ENCODE measurements at regions not wholly inside any gene's neighbourhood (a gene's known extent, or its start where the extent isn't known, plus 50 kb on each side); places are given as distances from the start of the nearest gene placed in this dataset.
A peak's percentile ranks its signal among the peaks of the same experiment; 100 is the strongest.

DNA sequence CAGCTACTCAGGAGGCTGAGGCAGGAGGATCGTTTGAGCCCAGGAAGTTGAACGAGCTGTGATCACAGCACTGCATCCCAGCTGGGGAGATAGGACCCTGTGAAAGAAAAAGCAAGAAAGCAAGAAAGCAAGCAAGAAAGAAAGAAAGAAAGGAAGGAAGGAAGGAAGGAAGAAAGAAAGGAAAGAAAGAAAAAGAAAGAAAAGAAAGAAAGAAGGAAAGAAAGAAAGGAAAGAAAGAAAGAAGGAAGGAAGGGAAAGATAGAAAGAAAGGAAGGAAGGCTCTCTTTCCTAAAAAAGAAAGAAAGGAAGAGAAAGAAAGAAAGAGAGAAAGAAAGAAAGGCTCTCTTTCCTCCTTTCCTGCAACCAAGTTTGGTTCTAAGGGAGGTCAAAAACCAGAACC, 380.3 kb downstream of the PCNX1 start:
- TF ChIP-seq, protein P1, sequence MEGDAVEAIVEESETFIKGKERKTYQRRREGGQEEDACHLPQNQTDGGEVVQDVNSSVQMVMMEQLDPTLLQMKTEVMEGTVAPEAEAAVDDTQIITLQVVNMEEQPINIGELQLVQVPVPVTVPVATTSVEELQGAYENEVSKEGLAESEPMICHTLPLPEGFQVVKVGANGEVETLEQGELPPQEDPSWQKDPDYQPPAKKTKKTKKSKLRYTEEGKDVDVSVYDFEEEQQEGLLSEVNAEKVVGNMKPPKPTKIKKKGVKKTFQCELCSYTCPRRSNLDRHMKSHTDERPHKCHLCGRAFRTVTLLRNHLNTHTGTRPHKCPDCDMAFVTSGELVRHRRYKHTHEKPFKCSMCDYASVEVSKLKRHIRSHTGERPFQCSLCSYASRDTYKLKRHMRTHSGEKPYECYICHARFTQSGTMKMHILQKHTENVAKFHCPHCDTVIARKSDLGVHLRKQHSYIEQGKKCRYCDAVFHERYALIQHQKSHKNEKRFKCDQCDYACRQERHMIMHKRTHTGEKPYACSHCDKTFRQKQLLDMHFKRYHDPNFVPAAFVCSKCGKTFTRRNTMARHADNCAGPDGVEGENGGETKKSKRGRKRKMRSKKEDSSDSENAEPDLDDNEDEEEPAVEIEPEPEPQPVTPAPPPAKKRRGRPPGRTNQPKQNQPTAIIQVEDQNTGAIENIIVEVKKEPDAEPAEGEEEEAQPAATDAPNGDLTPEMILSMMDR (IDR thresholded peaks at IDR 0.05; ENCODE audit: control insufficient read depth, insufficient read depth, low read depth, low read length, missing control alignments) = no peak
- H3K4me3 ChIP-seq (ENCODE audit: control insufficient read depth, low read depth, low read length) = no peak overlapping the region
- DNase-seq (ENCODE audit: low read depth) = no peak

DNA sequence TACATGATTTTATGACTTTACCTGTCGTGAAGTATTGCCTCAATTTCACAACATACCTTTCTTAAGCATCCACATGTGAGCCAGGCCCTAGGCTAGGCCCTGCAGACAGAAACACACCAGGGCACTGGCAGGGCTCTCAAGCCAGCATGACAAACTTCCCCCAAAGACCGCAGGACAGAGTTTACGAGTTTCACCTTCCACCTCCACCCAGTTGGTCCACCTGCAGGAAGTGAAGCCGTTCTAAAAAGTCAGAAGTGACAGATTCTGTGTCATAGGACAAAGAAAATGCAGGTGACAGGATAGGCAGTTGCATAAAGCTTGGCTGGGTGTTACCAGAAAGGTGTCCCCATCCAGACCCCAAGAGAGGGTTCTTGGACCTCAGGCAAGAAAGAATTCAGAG, 382.3 kb downstream of the PCNX1 start:
- H3K4me3 ChIP-seq (ENCODE audit: control insufficient read depth, low read depth, low read length) = no peak overlapping the region
- DNase-seq (ENCODE audit: low read depth) = no peak
- TF ChIP-seq, protein P1 (IDR thresholded peaks at IDR 0.05; ENCODE audit: control insufficient read depth, insufficient read depth, low read depth, low read length, missing control alignments) = no peak

DNA sequence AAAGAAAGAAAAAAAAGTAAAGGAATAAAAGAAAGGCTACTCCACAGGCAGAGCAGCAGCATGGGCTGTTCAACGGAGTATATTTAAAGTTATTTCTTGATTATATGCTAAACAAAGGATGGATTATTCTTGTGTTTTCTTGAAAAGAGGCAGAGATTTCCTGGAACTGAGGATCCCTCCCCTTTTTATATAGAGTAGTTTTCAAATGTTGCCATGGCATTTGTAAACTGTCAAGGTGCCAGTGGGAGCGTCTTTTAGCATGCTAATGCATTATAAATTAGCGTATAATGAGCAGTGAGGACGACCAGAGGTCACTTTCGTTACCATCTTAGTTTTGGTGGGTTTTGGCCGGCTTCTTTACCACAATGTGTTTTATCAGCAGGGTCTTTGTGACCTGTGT, 383.0 kb downstream of the PCNX1 start:
- DNase-seq (ENCODE audit: low read depth) = no peak
- TF ChIP-seq, protein P1 (IDR thresholded peaks at IDR 0.05; ENCODE audit: control insufficient read depth, insufficient read depth, low read depth, low read length, missing control alignments) = no peak
- H3K4me3 ChIP-seq (ENCODE audit: control insufficient read depth, low read depth, low read length) = no peak overlapping the region

DNA sequence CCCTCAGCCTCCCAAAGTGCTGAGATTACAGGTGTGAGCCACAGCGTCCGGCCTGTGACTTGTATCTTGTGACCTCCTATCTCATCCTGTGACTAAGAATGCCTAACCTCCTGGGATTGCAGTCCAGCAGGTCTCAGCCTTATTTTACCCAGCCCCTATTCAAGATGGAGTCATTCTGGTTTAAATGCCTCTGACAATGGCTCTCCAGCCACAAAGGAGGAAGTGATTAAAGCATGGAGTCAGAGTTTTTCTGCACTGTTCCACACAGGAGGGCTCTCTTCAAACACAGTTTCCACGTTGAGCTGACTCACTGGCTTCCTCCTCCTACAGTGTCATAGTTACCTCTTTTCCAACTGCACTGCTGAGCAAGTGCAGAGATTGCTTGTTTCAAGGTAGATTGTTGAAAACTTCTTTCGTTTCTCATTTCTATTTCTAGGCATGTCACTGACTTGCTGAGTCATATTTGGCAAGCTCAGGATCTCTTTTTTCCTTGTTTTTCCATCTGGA, 383.8 kb downstream of the PCNX1 start:
- DNase-seq (ENCODE audit: low read depth) = peak; percentile 32
- H3K4me3 ChIP-seq (ENCODE audit: control insufficient read depth, low read depth, low read length) = no peak overlapping the region
- TF ChIP-seq, protein P1 (IDR thresholded peaks at IDR 0.05; ENCODE audit: control insufficient read depth, insufficient read depth, low read depth, low read length, missing control alignments) = no peak

DNA sequence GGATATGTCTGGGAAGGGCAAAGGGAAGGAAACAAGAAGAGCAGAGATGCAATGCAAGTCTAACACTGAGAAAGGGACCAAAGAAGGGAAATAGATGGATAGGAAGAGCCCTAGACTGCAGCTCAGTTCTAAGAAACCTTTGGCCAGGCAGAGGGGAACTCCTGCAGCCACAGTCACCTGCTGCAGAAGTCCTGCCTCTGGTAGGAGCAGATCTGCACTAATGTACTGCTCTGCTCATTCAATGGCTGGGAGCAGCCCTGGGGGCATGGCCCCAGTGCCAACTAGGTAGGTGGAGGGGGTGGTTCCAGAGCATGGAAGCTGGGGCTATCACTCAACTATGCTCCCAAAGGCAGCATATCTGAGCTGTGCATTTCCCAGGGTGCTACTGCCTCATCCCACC, 388.9 kb downstream of the PCNX1 start:
- no peak overlapping the region for H3K4me3 ChIP-seq (ENCODE audit: control insufficient read depth, low read depth, low read length)
- DNase-seq (ENCODE audit: low read depth) = no peak
- TF ChIP-seq, protein P1 (IDR thresholded peaks at IDR 0.05; ENCODE audit: control insufficient read depth, insufficient read depth, low read depth, low read length, missing control alignments) = no peak

DNA sequence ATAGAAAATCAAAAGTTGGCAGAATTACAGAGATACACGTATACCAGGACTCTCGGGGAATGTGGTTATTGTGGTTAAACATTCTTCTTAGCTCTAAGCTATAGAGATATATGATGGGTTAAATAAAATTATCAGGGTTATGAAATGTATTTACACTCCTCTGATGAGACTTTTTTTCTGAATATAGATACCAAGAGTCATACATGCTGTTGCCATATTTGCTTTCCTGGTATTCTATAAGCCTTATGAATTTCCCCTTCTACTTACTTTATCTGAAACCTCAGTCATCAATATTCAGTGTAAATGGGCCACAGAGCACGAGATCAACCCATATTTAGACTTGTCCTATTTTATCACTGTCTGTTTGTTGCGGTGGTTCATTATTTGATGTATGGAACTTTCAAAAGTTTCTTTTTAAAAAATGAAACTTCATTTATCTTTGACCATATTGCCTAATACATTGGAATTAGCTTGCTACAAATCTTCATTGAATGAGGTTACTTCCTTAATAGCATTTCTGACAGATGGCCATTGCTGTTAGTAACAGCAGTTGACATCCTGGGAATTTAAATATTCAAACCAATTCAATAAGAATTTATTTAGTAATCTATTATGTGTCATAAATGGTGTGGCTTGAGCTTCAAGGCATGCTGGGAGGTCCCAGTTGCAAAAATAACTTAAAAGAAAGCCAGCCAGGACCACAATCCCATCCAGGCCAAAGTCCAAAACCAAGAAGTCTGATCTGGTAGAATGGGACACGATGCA, 393.5 kb downstream of the PCNX1 start:
- H3K4me3 ChIP-seq (ENCODE audit: control insufficient read depth, low read depth, low read length) = no peak overlapping the region
- TF ChIP-seq, protein P1 (IDR thresholded peaks at IDR 0.05; ENCODE audit: control insufficient read depth, insufficient read depth, low read depth, low read length, missing control alignments) = no peak

More for the DNA sequence above, 393.5 kb downstream of the PCNX1 start:
- no peak for DNase-seq (ENCODE audit: low read depth)

Measured in AG09309 (cell line).